Fibroblast of skin of left quadriceps (primary cell): ENCODE measurements at regions not wholly inside any gene's neighbourhood (a gene's known extent, or its start where the extent isn't known, plus 50 kb on each side); places are given as distances from the start of the nearest gene placed in this dataset.

Source experiments
- DNase-seq, 2 experiments: peaks; one replicate each; pipeline ENCODE4 v3.0.0-alpha.2; 2013; ENCODE audit warnings: low read depth in 2 of 2

DNA sequence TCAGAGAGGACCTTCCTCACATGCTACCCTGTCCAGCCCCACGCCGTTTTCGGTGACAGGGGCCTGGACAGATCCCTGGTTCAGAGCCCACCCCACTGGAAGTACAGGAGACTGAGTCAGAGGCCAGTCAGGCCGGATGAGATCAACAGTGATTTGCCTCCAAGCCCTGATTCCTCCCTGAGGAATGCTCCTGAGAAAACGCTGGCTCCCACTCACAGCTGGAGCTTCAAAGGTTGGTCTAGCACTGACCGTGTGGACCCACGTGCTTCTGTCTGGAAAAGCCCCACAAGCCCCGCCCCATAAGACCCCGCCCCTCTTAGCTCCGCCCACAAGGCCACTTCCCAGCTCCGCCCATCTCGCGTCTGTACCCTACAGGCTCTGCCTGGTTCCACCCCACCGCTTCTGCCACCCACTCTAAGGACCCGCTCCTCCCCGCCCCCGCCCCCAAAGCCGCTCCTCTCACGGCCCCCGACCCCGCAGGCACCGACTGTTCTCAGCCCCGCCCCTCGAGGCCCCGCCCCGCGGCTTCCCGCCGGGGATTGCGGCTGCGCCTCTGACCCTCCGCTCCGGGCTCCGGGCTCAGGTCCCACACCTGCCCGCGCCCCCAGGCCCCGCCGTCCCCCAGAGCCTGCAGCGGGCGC lies 64.9 kb upstream of the BHLHE23 start:
- no peak for DNase-seq

DNA sequence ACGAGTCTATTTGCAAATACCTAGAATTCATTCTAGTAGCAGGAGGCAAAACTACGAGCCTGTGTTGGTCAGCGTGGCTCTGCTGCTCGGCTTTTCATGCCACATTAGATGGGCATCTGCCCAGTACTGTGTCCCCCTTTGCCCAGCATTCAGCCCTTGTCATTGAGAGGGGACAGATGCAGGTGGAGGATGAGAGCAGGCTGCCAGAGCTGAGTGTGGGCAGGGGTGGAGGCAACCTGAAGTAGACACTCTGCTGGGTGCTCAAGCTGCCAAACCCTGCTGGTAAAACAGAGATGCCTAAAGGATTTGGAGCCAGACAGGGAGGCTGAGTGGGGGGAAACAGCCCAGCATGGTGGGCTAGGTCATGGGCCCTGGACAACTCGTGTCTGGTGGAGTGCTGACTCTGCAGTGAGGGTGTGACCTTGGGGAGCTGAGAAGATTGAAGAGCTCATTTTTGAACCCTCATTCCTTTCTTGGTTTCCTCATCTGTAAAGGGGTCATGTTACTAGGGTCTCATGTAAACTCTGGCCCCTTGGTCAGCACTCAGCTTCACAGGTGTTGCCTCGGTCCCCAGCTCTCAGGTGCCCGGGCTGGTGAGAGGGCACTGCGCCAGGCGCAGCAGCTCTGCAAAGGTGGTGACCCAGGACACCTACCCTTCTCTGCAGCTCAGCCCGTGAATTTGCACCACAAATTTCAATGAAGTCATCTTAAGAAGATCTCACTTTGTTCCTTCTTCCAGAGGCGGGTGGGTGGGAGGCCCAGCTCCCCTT lies 64.2 kb upstream of the BHLHE23 start:
- no peak for DNase-seq

DNA sequence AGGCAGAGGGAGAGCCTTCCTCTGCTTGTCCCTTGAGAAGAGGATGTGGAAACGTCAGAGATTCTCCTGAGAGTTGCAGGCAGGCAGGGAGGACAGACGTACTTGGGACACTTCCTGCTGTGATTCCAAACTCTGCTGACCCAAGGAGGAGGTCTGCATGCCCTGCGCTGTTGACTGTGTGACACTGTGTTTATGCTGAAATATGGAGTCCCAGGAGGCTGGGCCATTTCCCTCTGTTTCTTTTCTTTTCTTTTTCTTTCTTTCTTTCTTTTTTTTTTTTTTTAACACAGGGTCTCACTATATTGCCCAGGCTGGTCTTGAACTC lies 63.5 kb upstream of the BHLHE23 start:
- no peak for DNase-seq

DNA sequence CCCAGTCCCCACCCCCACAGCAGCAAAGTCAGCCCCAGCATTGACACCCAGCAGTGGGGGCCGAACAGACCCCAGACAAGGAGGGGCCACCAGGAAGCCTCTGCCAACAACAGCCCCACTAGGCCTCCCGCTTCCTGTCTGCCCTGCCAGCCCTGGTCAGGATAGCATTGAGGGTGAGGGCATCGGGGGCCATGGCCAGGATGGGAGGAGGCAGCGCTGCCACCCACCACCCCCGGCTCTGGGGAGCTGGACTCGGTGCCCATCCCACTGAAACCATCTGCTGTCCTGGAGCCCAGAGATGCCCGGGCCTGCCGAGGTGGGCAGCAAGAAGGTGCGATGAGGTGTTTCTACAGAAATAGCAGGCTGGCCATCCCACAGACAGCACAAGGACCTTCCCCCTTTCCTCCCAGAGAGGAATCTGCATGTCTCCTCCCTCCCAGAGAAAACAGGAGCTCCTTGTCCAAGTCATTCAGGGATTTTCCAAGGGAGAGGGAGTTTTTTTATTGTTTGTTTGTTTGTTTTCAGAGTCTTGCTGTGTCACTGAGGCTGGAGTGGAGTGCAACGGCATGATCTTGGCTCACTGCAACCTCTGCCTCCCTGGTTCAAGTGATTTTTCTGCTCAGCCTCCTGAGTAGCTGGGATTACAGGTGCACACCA lies 62.1 kb upstream of the BHLHE23 start:
- DNase-seq, result no peak

DNA sequence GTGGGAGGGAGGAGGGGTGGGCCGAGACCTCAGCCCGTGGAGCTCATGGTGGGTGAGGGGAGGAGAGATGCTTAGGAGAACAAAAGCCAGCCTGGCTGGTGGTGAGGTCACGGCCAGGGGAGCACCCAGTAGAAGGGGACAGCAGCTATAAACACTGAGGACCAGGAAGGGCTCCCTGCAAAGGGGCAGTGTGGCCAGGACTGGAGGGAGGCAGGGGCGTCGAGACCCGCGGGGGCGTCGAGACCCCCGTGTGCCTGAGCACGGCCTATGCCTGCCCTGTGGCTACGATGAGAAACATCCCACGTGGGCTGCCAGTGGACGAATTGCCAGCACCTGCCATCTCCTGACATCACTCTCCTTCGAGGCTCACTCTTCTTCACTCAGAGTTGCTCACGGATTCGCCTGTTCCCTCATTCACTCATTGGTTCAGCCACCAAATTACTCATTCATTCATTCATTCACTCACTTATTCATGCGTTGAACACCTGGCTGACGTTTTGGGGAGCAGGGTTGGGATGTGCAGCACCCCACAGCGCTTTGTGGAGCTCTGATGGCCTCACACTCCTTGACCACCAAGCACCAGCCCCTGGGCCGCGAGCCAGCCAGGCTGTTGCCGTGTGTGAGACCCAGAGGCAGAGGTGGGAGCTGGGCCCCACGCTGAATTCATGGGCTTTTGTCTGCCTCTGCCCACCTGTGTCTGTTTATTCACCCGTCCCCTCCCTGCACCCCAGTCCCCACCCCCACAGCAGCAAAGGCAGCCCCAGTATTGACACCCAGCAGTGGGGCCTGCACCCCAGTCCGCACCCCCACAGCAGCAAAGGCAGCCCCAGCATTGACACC lies 61.2 kb upstream of the BHLHE23 start:
- no peak for DNase-seq

DNA sequence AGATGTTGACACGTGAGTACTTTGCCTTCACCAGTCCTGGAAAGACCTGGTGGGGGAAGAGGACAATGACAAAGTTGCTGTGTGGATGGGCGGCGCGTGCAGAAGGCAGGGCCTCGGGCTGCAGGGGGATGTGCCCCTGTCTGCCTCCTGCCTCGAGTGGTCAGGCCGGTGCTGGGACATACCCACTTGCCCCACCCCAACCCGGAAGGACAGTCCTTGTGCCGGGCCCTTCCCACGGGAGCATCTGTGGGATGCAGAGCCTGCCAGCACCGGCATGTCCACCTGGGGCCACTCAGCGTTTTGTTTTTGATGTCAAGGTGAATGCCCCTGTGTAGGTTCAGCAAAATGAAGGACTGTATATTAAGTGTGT lies 60.5 kb upstream of the BHLHE23 start:
- no peak for DNase-seq

DNA sequence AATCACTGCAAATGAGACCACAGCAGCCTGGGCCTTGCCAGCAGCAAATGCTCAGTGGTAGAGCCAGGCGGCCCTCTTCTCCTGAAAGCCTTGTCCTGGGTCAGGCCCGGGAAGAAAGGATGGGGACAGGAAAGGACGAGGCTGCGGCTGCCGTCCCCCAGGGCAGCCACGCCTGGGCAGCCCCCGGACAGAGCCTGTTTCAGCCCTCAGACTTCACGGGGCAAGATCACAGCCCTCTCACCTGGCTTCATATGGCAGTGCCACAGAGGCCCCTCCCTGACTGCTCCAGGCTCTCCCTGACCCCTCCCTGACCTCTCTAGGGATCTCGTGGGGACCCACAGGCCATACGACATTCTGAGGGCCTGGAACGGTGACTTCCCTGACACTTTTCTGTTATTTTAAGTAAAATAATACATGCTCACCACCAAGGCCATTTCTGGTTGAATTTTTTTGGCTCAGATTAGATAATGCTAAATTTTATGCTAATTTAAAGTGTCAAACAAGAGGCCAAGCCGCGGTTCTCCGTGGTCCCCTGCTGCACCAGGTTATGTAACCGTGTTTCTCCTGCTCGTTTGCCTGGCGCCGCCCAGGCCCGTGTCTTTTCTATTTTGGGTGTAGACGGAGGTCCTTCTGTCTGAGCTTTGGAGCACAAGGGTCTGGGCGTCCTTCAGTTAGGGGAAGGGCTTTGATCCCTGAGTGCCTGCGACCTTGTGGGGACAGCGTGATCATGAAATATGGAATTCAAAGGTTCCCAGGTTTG lies 59.9 kb upstream of the BHLHE23 start:
- DNase-seq, result no peak

DNA sequence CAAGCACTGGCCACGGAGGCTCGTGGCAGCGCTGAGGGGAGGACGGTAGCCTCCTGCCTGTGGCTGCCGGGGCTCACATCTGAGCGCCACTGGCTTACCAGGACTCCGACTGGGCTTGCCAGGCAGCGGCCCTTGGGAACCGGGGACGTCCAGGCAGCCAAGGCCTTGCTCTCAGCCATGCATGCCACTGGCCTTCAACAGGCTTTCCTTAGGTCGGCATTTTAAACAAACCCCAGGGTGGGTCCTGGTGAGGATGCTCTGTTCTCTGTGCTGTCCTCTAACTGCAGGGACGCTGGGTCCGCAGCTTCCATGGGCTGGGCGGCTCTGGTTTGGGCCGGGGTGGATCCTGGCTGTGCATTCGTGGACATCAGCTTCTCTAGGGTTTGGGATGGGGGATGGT lies 59.1 kb upstream of the BHLHE23 start:
- DNase-seq, result no peak

DNA sequence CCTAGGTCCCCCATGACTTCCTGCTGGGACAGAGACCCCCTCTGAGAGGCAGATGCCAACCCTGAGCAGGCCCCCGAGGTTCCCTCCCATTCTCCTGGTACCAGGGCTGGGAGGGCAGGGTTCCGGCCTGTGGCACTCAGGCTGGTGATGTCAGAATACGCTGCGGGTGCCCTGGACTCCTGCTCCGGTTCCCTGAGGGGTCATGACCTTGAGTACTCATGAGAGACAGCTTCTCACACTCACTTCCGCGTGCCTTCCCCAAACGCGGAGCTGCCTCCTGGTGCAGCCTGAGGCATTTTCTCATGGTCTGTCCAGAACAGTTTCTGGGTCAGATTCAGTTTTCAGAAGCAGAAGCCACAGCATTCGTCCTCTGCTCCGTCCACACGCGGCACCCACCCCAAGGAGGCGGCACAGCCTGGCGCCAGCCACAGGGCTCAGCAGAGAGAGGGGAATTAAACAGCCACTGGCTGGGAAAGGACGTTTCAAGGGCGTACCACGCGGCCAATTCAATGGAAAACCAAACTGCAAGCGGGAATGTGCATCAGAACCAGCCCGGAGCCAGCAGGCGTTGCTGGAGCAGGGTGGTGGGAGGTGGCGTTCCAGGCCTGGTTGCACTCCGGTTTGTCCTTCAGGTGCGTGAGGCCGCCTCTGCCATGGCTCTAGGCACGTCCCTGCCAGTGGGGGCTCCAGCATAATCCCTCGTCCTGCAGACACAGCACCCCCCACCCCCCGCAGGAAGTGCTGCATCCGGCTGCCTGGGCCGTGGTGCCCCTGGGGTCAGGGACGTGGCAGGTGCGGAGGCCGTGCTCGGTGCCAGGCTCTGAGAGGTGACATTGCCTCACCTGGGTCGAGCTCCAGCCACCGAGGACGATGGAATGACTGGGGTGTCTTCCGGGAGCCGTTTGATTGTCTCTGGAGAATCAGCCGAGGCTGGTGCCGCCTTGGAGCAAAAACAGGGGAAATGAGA lies 58.3 kb upstream of the BHLHE23 start:
- no peak for DNase-seq

DNA sequence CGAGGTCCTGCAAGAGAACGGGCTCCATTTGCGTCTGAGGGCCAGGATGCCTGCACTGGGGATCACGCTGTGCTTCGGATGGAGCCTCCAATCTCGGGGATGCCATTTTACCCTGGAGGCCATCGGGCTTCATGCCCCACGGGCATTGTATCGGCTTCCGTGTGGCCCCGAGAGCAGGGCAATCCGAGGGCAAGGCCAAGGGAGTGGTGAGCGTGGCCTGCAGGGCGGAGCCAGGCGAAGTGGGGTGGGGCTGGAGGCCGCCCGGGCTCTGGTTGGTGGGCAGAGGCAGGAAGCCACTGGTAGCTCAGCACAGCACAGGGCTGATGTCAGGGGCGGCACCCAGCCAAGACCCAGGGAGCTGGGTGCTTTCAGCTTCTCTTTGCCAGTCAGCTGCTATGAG lies 57.5 kb upstream of the BHLHE23 start:
- no peak for DNase-seq

DNA sequence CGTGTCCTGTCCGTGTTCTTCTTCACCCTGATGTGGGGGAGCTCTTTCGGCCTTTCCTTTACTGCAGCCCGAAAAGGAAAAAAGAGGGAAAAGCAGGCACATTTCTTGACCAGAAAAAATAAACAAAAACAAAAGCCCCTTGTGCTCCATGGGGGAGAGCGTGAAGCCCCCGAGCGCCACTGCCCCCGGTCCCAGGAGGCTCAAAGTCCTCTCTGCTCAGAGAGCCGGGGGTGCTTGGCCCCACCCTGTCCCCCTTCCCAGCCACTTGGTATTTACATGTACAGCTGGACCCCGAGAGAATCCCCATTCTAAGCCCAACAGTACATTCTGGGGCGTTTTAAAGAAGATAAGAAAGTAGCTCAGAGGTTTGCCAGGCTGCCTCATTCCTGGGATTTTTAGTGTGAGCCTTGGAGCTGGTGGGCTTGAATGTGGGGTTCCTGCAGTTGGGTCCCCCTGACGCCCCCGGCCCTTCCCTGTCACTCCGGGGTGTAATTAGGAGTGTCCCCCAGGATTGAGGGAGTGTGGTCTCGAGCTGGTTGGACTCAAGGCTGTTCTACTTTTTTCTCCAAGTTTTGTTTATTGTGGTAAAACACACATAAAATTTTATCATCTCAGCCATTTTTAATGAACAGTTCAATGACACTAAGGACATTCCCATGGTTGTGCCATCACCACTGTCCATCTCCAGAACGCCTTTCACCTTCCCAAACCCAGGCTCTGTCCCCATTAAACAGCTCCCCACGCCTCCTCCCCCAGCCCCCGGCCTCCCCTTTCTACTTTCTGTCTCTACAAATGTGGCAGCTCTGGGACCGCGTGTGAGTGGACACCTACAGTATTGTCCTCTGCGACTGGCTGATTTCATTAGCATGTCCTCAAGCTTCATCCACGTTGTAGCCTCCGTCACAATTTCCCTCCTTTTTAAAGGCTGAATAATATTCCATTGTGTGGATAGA lies 55.7 kb upstream of the BHLHE23 start:
- DNase-seq, result no peak

DNA sequence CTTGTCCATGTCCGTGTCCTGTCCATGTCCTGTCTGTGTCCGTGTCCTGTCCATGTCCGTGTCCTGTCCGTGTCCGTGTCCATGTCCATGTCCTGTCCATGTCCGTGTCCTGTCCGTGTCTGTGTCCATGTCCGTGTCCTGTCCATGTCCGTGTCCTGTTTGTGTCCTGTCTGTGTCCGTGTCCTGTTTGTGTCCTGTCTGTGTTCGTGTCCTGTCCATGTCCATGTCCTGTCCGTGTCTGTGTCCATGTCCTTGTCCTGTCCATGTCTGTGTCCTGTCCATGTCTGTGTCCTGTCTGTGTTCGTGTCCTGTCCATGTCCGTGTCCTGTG lies 55.0 kb upstream of the BHLHE23 start:
- no peak for DNase-seq

DNA sequence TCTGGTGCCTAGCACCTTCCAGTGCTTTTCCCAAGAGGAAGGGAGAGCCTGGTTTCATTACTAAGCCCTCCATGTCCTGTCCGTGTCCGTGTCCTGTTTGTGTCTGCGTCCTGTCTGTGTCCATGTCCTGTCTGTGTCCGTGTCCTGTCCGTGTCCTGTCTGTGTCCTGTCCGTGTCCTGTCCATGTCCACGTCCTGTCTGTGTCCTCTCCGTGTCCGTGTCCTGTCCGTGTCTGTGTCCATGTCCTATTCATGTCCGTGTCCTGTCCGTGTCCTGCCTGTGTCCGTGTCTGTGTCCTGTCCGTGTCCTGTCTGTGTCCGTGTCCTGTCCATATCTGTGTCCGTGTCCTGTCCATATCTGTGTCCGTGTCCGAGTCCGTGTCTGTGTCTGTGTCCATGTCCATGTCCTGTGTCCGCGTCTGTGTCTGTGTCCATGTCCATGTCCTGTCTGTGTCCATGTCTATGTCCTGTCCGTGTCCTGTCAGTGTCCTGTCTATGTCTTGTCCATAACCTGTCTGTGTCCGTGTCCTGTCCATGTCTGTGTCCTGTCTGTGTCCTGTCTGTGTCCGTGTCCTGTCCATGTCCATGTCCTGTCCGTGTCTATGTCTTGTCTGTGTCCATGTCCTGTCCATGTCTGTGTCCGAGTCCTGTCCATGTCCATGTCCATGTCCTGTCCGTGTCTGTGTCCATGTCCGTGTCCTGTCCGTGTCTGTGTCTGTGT lies 54.4 kb upstream of the BHLHE23 start:
- no peak for DNase-seq

DNA sequence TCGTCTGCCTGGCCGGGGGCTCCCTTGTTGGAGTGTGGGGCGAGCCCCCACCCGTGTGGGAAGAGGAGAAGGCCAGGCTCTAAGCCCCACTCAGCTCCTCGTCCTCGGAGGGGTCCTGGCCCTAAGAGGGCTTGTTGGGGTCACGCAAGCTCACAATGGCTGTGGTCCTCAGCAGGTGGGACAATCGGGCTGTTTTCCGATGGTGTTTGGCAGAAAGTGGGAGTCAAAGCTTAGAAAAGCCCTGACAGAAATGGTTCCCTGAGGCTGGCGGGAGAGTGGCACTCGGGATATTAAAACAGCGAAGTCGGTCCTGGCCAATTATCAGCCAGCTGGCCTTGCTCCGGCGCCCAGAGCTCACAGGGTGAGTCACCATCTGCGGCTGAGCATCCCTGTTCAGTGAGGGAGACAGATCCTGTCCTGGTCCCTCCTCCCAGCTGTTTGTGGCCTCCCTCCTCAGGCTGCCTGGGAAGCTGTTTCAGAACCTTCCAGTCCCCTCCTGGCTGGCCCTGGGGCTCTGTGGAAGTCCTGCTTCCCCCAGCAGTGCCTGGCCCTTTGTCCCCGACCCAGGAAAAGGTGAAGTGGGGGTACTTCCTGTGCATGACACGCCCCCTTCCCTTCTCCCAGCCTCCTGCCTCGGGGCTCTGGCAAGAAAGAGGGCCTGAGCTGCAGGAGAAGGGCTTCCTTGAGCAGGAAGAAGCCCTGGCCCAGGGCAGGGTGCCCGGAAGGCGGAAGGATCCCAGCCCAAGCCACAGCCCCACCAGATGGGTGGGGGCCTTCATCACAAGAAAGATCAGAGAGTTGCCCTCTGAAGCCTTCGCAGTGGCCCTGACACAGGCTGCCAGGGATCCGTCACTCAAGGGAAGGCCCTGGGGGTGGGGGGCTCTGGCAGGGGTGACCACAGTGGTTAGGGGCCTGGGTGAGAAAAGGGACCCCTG lies 53.6 kb upstream of the BHLHE23 start:
- no peak for DNase-seq

DNA sequence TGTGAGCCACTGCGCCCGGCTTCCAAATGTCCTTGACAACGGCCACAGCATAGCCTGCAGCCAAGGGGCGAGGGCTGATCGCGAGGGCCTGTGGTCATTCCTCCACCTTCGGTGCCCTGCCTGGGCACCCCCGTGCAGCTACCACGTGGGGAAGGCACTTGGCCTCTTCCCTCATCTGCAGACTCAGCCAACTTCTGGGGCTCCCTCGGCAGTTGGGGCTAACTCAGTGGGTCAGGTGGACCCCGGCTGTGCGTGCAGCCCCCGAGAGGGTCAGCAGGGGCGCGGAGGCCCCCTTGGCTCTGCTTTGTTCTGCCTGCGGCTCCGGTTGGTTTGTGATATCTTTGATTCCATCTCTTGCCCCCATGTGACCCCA lies 52.9 kb upstream of the BHLHE23 start:
- DNase-seq, result no peak

DNA sequence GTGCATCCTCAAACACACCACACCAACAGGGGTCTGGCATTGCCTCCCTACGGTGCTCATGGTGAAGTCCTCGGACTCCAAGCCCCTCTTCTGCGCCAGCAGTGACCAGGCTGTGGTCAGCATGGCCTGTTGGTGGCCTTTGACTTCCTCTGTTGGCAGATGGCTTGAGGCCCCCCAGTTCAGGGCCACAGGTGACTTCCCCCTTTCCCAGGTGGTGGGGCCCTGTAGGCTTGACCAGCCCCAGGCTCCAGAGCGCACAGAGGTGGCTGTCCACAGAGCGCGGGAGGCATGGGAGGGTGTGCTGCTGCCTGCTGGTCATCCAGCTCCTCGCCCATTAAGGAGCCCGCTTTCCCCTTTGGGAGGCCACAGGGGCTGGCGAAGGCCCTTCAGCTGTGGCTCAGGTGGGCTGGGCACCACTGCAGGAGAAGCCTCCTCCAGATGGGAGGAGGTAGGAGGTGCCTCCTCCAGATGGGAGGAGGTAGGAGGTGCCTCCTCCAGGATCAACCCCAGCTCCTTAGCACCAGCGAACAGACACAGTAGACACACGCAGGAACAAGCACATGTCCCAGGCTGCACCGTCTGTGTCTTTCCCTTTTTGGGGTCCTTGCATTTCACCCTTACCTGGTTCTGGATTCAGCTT lies 52.1 kb upstream of the BHLHE23 start:
- DNase-seq, result no peak
